Testis (tissue), 2 donors: ENCODE measurements at regions not wholly inside any gene's neighbourhood (a gene's known extent, or its start where the extent isn't known, plus 50 kb on each side); places are given as distances from the start of the nearest gene placed in this dataset.

Experiments used
- DNase-seq: peaks from one replicate; pipeline ENCODE4 v3.0.0-alpha.2; 2019
- H3K27ac ChIP-seq, 2 donors: fragments of 200-600 bp; sonication (generic); one replicate each; pipeline ENCODE4 v1.5.1; 2019
- H3K27me3 ChIP-seq: fragments of 200-600 bp; sonication (generic); one replicate; pipeline ENCODE4 v1.5.1; 2019
- H3K36me3 ChIP-seq: fragments of 200-600 bp; sonication (generic); one replicate; pipeline ENCODE4 v1.5.1; 2017; ENCODE audit warnings: low read depth; ENCODE audit errors: missing control alignments
- H3K4me1 ChIP-seq: fragments of 200-600 bp; sonication (generic); one replicate; pipeline ENCODE4 v1.5.1; 2019
- H3K4me3 ChIP-seq, 2 donors: fragments of 200-600 bp; sonication (generic); one replicate each; pipeline ENCODE4 v1.5.1; 2017 to 2019
- H3K9me3 ChIP-seq: fragments of 200-600 bp; sonication (generic); one replicate; pipeline ENCODE4 v1.5.1; 2017
- POLR2A ChIP-seq: fragments of 450-650 bp; IDR thresholded peaks from one replicate; pipeline ENCODE4 v1.6.1; 2017; ENCODE audit warnings: antibody characterized with exemption, mild to moderate bottlenecking, moderate library complexity
- WGBS, 2 donors: methylation state at CpG; one replicate each; pipeline ENCODE4 v1.1.5; 2018; 5-methylcytosine and 5-hydroxymethylcytosine counted together
- intact Hi-C: fragments of 100-400 bp; cut with DNase I; formaldehyde crosslinking; loops from one replicate; pipeline ENCODE4 v1.15.1; 2023; ENCODE audit warnings: low total_unique reads
- TF ChIP-seq, protein P1 (sequence below), 3 experiments: fragments of 450-650 bp in 2 of 3; fragments of 200-600 bp in 1 of 3; sonication (generic) in 1 of 3; IDR thresholded peaks; one replicate each; pipeline ENCODE4 v1.5.1; 2016 to 2019; ENCODE audit warnings: antibody characterized with exemption in 3 of 3, mild to moderate bottlenecking in 2 of 3, moderate library complexity in 1 of 3

DNA sequence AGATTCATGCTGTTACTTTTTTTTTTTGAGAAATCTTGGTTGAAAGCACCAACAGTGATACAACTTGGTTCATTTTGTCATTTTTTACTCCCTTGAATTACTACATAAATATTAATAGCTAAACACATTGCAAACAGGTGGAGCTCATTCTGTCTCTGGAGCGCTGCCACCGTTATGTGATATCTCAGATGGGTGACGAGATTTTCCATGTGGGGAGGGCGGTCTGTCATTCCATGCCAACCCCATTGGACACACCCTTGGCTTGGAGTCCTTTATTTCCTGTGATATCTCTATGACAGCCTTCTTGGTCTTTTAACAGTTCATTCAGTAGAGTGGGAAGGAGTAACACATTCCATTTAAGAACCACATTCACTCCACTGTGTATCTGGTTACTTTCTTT lies 794.8 kb downstream of the SATB2 start:
- no peaks in the 10 kb centered on the region for H3K4me1 ChIP-seq
- H3K27ac ChIP-seq: no peak overlapping the region
- no peak for TF ChIP-seq POLR2A
- TF ChIP-seq, protein P1, sequence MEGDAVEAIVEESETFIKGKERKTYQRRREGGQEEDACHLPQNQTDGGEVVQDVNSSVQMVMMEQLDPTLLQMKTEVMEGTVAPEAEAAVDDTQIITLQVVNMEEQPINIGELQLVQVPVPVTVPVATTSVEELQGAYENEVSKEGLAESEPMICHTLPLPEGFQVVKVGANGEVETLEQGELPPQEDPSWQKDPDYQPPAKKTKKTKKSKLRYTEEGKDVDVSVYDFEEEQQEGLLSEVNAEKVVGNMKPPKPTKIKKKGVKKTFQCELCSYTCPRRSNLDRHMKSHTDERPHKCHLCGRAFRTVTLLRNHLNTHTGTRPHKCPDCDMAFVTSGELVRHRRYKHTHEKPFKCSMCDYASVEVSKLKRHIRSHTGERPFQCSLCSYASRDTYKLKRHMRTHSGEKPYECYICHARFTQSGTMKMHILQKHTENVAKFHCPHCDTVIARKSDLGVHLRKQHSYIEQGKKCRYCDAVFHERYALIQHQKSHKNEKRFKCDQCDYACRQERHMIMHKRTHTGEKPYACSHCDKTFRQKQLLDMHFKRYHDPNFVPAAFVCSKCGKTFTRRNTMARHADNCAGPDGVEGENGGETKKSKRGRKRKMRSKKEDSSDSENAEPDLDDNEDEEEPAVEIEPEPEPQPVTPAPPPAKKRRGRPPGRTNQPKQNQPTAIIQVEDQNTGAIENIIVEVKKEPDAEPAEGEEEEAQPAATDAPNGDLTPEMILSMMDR (IDR thresholded peaks at IDR 0.05): no peak
- H3K4me3 ChIP-seq: no peak overlapping the region
- H3K9me3 ChIP-seq: no peaks in the 10 kb centered on the region
- DNase-seq: no peak
- no peaks in the 10 kb centered on the region for H3K27me3 ChIP-seq
- no peaks in the 10 kb centered on the region for H3K36me3 ChIP-seq
- intact Hi-C loops: no loop called here
- 78 to 84% methylated on average over 4 of the region's 4 CpGs for WGBS, 2 donors

- 83 to 93% methylated on average over 3 of the region's 3 CpGs for WGBS, 2 donors
Observed at GRCh38 chr2:198660501-198660900, 797.2 kb downstream of the SATB2 start.

GRCh38 chr2:198659096-198659870 lies 798.5 kb downstream of the SATB2 start:
- no peak overlapping the region for H3K4me3 ChIP-seq
- no peaks in the 10 kb centered on the region for H3K9me3 ChIP-seq
- intact Hi-C loops: no loop called here
- no peak for TF ChIP-seq POLR2A
- TF ChIP-seq, protein P1 (IDR thresholded peaks at IDR 0.05): no peak
- H3K36me3 ChIP-seq: no peaks in the 10 kb centered on the region
- no peaks in the 10 kb centered on the region for H3K27me3 ChIP-seq
- no peaks in the 10 kb centered on the region for H3K4me1 ChIP-seq
- no peak overlapping the region for H3K27ac ChIP-seq
- 79 to 82% methylated on average over 5 of the region's 5 CpGs for WGBS, 2 donors
- DNase-seq: no peak

More at GRCh38 chr2:198660501-198660900, 797.2 kb downstream of the SATB2 start:
- no peaks in the 10 kb centered on the region for H3K27me3 ChIP-seq
- no peaks in the 10 kb centered on the region for H3K4me1 ChIP-seq
- no peak for DNase-seq
- H3K36me3 ChIP-seq: no peaks in the 10 kb centered on the region
- H3K9me3 ChIP-seq: no peaks in the 10 kb centered on the region
- H3K4me3 ChIP-seq: no peak overlapping the region
- TF ChIP-seq POLR2A: no peak
- TF ChIP-seq, protein P1 (IDR thresholded peaks at IDR 0.05): no peak
- intact Hi-C loops: no loop called here
- no peak overlapping the region for H3K27ac ChIP-seq

DNA sequence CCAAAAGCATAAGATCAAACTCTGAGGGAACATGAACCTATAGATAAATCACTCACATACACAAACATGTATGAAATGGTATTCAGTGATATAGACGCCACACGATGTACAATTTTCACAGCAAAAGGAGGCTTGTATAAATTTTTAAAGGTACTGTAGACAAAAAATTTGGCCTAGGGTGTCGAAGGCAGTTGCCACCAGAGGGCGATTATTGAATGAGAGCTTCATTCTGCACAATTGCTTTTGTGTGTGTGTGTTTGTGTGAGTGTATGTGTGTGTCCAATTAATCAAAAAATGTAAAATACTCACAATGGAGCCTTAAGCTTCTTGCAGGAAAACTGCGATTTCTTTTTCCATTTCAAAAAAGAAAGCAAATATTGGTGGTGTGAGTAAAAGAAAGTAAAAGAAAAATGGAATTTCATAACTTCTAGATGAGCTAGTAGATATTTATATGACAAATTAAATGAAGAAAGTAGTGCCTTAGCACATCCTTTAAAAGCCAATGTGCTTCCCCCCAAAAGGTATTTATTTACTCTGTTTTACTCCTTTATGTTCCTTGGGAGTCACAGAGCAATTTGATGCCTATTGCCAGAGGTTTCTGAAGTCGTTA lies 800.1 kb downstream of the SATB2 start:
- no peaks in the 10 kb centered on the region for H3K36me3 ChIP-seq
- H3K9me3 ChIP-seq: no peaks in the 10 kb centered on the region
- no peaks in the 10 kb centered on the region for H3K4me1 ChIP-seq
- WGBS, 2 donors: 50 to 52% methylated on average over 6 of the region's 6 CpGs
- H3K27me3 ChIP-seq: no peaks in the 10 kb centered on the region
- H3K27ac ChIP-seq: no peak overlapping the region
- TF ChIP-seq, protein P1 (IDR thresholded peaks at IDR 0.05): peak in 1 of 3 experiments; percentile 37
- no peak for TF ChIP-seq POLR2A
- no peak overlapping the region for H3K4me3 ChIP-seq
- peak; percentile 27 for DNase-seq
- intact Hi-C loops: no loop called here
